GM19025 (cell line): ENCODE measurements at regions not wholly inside any gene's neighbourhood (a gene's known extent, or its start where the extent isn't known, plus 50 kb on each side); places are given as distances from the start of the nearest gene placed in this dataset.

ENCODE experiments used
- ATAC-seq: cut with Tn5 transposase; IDR thresholded peaks from one replicate; pipeline ENCODE4 v1.9.1; 2021; ENCODE audit warnings: mild to moderate bottlenecking, low read depth, moderate library complexity; ENCODE audit not compliant: unreplicated experiment

GRCh38 chr11:95717314-95717713 lies 72.3 kb downstream of the FAM76B start:
- no peak for ATAC-seq

GRCh38 chr11:95716266-95716665 lies 73.3 kb downstream of the FAM76B start:
- ATAC-seq, result peak; percentile 6

- peak; percentile 79 for ATAC-seq
Observed at GRCh38 chr11:95715777-95716241, 73.8 kb downstream of the FAM76B start.

- ATAC-seq, result no peak
Observed at GRCh38 chr11:95714843-95715776, 74.5 kb downstream of the FAM76B start.

- no peak for ATAC-seq
Observed at GRCh38 chr11:95713428-95713827, 76.2 kb downstream of the FAM76B start.

GRCh38 chr11:95711945-95712221 lies 77.7 kb downstream of the FAM76B start:
- no peak for ATAC-seq

- no peak for ATAC-seq
Observed at GRCh38 chr11:95711162-95711944, 78.2 kb downstream of the FAM76B start.

- ATAC-seq, result no peak
Observed at GRCh38 chr11:95708681-95709080, 80.9 kb downstream of the FAM76B start.

- ATAC-seq, result no peak
Observed at GRCh38 chr11:95706974-95707387, 82.6 kb downstream of the FAM76B start.

GRCh38 chr11:95705485-95706124 lies 84.0 kb downstream of the FAM76B start:
- ATAC-seq, result peak; percentile 73

GRCh38 chr11:95704865-95705264 lies 84.7 kb downstream of the FAM76B start:
- ATAC-seq, result no peak

- peak; percentile 43 for ATAC-seq
Observed at GRCh38 chr11:95703049-95703448, 86.5 kb downstream of the FAM76B start.

GRCh38 chr11:95702526-95702925 lies 87.1 kb downstream of the FAM76B start:
- ATAC-seq, result no peak

GRCh38 chr11:95700471-95700817 lies 89.1 kb downstream of the FAM76B start:
- ATAC-seq, result peak; percentile 31

- ATAC-seq, result peak; percentile 33
Observed at GRCh38 chr11:95699631-95700470, 89.7 kb downstream of the FAM76B start.

- ATAC-seq, result no peak
Observed at GRCh38 chr11:95698676-95699557, 90.7 kb downstream of the FAM76B start.

GRCh38 chr11:95697614-95698408 lies 91.8 kb downstream of the FAM76B start:
- ATAC-seq, result no peak

GRCh38 chr11:95695181-95695580 lies 94.4 kb downstream of the FAM76B start:
- no peak for ATAC-seq

GRCh38 chr11:95693298-95693697 lies 96.3 kb downstream of the FAM76B start:
- ATAC-seq, result no peak
